ENCODE measurements at regions not wholly inside any gene's neighbourhood (a gene's known extent, or its start where the extent isn't known, plus 50 kb on each side); places are given as distances from the start of the nearest gene placed in this dataset.

- no peak for DNase-seq (ENCODE audit: low read depth)
- in situ Hi-C loops (cut with HindIII; ENCODE audit: low pct_unique_long_range_greater_than_20kb, low sequenced_read_pairs): no loop called here
Measured at GRCh38 chr5:136722086-136722485, 356.7 kb upstream of the TRPC7 start.

DNA sequence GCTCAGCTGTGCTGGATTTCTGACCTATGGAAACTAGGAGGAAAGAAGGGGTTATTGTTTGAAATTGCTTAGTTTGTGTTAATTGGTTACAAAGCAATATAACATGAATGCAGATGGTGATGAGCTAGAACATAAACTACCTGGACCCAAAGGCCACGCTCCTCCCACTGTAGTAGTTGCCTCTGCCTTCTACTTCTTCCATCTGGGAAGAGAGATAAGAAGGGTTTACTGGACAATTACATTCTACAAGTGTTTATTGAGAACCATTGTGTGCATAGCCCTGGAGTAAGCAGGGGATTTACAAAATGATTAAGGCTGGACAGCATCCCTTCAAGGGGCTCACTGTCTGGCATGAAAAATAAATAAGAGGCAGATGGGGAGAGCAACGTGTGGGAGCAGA is 355.3 kb upstream of the TRPC7 start:
- in situ Hi-C loops (cut with HindIII; ENCODE audit: low pct_unique_long_range_greater_than_20kb, low sequenced_read_pairs): no loop called here

GRCh38 chr5:136717917-136718316 is 352.6 kb upstream of the TRPC7 start:
- in situ Hi-C loops (cut with HindIII; ENCODE audit: low pct_unique_long_range_greater_than_20kb, low sequenced_read_pairs): no loop called here
- no peak for DNase-seq (ENCODE audit: low read depth)

More for the DNA sequence above, 355.3 kb upstream of the TRPC7 start:
- no peak for DNase-seq (ENCODE audit: low read depth)

DNA sequence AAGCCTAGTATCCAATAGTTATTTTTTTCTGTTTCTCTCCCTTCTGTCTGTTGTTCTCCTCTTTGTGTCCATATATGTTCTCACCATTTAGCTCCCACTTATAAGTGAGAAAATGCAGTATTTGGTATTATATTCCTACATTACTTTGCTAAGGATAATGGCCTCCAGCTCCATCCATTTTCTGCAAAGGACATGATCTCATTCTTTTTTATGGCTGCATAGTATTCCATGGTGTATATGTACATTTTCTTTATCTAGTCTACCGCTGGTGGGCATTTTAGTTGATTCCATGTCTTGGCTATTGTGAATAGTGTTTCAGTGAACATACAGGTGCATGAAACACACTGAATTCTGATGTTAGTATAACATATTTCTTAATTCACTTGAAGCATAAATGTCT is 348.9 kb upstream of the TRPC7 start:
- in situ Hi-C loops (cut with HindIII; ENCODE audit: low pct_unique_long_range_greater_than_20kb, low sequenced_read_pairs): no loop called here
- DNase-seq (ENCODE audit: low read depth): no peak

DNA sequence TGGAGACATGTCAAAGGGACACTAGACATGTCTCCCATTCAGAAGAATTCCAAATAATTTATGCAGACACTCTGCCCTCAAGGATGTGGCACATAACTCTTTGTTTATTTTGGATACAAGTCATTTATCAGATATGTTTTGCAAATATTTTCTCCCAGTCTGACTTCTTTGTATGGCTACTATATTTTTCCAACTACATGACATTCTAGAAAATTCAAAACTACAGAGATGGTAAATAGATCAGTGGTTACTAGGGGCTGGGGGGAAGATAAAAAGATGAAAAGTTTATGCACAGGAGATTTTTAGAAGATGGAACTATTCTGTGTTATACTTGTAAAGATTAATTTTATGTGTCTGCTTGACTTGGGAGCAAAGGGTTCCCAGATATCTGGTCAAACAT is 347.3 kb upstream of the TRPC7 start:
- in situ Hi-C loops (cut with HindIII; ENCODE audit: low pct_unique_long_range_greater_than_20kb, low sequenced_read_pairs): no loop called here

DNA sequence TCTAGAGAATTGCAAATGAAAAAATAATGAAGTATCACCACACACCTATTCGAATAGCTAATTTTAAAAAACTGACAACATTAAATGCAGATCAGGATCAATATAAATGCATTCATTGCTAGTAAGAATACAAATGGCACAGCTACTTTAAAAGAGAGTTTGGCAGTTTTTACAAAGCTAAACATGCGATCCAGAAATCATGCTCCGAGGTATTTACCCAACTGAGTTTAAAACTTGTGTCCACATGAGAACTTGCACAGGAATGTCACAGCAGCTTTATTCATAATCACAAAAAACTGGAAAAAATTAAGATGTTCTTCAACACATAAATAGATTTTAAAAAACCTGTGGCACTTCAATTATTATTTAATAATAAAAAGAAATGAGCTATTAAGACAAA is 345.5 kb upstream of the TRPC7 start:
- in situ Hi-C loops (cut with HindIII; ENCODE audit: low pct_unique_long_range_greater_than_20kb, low sequenced_read_pairs): no loop called here
- no peak for DNase-seq (ENCODE audit: low read depth)

More for the DNA sequence above, 347.3 kb upstream of the TRPC7 start:
- DNase-seq (ENCODE audit: low read depth): no peak

DNA sequence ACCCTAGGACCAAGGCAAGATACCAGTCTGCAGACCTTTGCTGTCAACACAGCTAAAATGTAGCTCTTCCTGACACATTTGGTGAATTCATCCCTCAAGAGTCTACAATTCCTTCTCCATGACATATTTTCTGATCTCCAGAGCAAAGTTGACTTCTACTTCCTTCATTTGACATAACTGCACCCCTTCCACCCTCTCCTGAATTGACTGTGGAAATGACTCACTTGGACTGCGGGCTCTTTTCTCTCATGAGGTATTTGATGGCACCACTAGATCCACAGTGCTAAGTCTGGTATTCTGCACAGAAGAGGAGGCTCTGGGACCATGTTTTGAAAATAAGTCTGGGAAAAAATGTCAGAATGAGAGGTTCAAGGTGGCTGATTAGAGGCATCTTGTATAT is 338.4 kb upstream of the TRPC7 start:
- DNase-seq (ENCODE audit: low read depth): no peak
- in situ Hi-C loops (cut with HindIII; ENCODE audit: low pct_unique_long_range_greater_than_20kb, low sequenced_read_pairs): no loop called here

- no peak for DNase-seq (ENCODE audit: low read depth)
- in situ Hi-C loops (cut with HindIII; ENCODE audit: low pct_unique_long_range_greater_than_20kb, low sequenced_read_pairs): no loop called here
Measured at GRCh38 chr5:136703036-136703435, 337.7 kb upstream of the TRPC7 start.

GRCh38 chr5:136701191-136701590 is 335.8 kb upstream of the TRPC7 start:
- in situ Hi-C loops (cut with HindIII; ENCODE audit: low pct_unique_long_range_greater_than_20kb, low sequenced_read_pairs): no loop called here
- DNase-seq (ENCODE audit: low read depth): no peak

GRCh38 chr5:136699651-136700050 is 334.3 kb upstream of the TRPC7 start:
- no peak for DNase-seq (ENCODE audit: low read depth)
- in situ Hi-C loops (cut with HindIII; ENCODE audit: low pct_unique_long_range_greater_than_20kb, low sequenced_read_pairs): no loop called here

DNA sequence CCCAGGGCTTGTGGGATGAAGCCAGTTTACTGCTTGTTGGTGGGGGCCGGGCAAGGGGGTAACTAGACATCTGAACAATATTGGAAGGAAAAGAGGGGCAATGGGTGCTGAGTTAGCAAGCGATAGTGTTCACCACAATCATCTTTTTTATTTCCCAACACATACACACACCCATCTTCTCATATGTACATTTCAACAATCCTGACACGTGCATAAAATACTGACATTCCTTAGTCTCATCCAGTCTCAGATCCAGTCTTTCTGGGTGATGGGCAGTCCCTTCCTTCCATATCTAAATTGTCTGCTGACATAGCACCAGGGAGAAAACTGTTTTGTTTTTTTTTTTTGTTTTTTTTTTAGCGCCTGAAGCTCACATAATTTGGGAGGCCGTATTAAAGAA is 333.6 kb upstream of the TRPC7 start:
- in situ Hi-C loops (cut with HindIII; ENCODE audit: low pct_unique_long_range_greater_than_20kb, low sequenced_read_pairs): no loop called here
- no peak for DNase-seq (ENCODE audit: low read depth)

DNA sequence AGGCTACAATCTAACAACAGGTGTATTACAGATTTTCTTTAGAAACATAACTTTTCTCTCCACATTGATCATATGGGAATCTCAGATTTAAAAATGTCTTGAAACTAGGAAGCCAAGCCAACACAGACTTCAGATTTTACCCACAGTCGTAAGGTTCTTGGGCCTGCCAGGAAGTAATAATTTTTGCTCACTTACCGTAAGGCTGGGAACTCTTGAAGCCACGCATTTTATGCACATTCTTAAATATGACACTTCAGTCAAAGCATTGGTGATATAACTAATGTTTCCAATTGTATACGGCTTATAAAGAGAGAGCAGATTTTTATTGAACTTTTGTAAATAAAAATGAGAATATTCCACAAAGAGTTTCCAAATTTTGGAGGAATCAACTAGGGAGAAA is 328.9 kb upstream of the TRPC7 start:
- in situ Hi-C loops (cut with HindIII; ENCODE audit: low pct_unique_long_range_greater_than_20kb, low sequenced_read_pairs): no loop called here

DNA sequence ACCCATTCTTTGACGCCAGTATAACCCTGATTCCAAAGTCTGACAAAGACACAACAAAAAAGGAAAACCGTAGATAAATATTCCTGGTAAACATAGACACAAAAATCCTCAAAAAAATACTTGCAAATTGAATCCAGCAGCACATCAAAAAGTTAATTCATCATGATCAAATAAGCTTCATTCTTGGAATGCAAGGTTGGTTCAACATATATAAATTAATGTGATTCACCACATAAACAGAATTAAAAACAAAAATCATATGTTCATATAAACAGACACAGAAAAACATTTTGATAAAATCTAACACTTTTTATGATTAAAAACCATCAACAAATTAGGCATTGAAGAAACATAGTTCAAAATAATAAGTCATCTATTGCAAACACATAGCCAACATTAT is 324.2 kb upstream of the TRPC7 start:
- in situ Hi-C loops (cut with HindIII; ENCODE audit: low pct_unique_long_range_greater_than_20kb, low sequenced_read_pairs): no loop called here
- no peak for DNase-seq (ENCODE audit: low read depth)

More for the DNA sequence above, 328.9 kb upstream of the TRPC7 start:
- no peak for DNase-seq (ENCODE audit: low read depth)

- peak; percentile 50 for DNase-seq (ENCODE audit: low read depth)
- in situ Hi-C loops (cut with HindIII; ENCODE audit: low pct_unique_long_range_greater_than_20kb, low sequenced_read_pairs): no loop called here
Measured at GRCh38 chr5:136686192-136686872, 321.0 kb upstream of the TRPC7 start.

- in situ Hi-C loops (cut with HindIII; ENCODE audit: low pct_unique_long_range_greater_than_20kb, low sequenced_read_pairs): no loop called here
Measured at GRCh38 chr5:136682986-136683385, 317.6 kb upstream of the TRPC7 start.

GRCh38 chr5:136679233-136679632 is 313.9 kb upstream of the TRPC7 start:
- no peak for DNase-seq (ENCODE audit: low read depth)
- in situ Hi-C loops (cut with HindIII; ENCODE audit: low pct_unique_long_range_greater_than_20kb, low sequenced_read_pairs): no loop called here

More at GRCh38 chr5:136682986-136683385, 317.6 kb upstream of the TRPC7 start:
- DNase-seq (ENCODE audit: low read depth): no peak

GRCh38 chr5:136677217-136677616 is 311.9 kb upstream of the TRPC7 start:
- in situ Hi-C loops (cut with HindIII; ENCODE audit: low pct_unique_long_range_greater_than_20kb, low sequenced_read_pairs): no loop called here
- no peak for DNase-seq (ENCODE audit: low read depth)

GRCh38 chr5:136676685-136677084 is 311.3 kb upstream of the TRPC7 start:
- DNase-seq (ENCODE audit: low read depth): no peak
- in situ Hi-C loops (cut with HindIII; ENCODE audit: low pct_unique_long_range_greater_than_20kb, low sequenced_read_pairs): no loop called here

- in situ Hi-C loops (cut with HindIII; ENCODE audit: low pct_unique_long_range_greater_than_20kb, low sequenced_read_pairs): no loop called here
- no peak for DNase-seq (ENCODE audit: low read depth)
Measured at GRCh38 chr5:136675769-136676168, 310.4 kb upstream of the TRPC7 start.

- in situ Hi-C loops (cut with HindIII; ENCODE audit: low pct_unique_long_range_greater_than_20kb, low sequenced_read_pairs): no loop called here
- DNase-seq (ENCODE audit: low read depth): no peak
Measured at GRCh38 chr5:136674178-136674577, 308.8 kb upstream of the TRPC7 start.

Data from Caki2 (cell line).